ENCODE measurements at regions not wholly inside any gene's neighbourhood (a gene's known extent, or its start where the extent isn't known, plus 50 kb on each side); places are given as distances from the start of the nearest gene placed in this dataset.

DNA sequence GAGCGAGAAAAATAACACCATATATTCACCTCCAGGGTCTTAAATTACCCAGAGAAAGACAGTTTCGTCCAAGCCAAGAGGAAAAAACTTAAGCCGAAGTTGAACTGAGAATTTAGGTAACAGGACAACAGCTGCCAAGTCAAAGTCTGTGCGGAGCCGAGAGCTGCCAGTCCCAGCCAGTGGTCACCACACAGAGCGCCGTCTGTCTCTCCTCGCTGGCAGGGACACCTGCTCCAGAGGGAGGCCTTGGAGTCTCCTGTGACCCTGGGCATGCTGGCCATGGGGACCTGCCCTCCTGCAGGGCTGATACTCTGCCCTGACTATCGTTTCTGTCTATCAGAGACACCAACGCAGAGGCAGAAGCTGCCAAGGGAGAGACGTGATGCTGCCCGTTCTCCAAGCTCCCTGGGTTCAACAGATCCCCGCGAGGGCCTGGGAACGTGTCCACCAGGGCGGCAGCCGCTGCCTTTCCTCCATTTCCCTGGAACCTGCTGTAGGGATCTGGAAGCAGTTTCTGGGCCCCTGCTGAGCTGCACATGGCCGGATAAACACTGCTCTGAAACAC lies 341.3 kb downstream of the SMOC2 start:
- no peak for DNase-seq (ENCODE audit: low read depth in 2 of 2)

DNA sequence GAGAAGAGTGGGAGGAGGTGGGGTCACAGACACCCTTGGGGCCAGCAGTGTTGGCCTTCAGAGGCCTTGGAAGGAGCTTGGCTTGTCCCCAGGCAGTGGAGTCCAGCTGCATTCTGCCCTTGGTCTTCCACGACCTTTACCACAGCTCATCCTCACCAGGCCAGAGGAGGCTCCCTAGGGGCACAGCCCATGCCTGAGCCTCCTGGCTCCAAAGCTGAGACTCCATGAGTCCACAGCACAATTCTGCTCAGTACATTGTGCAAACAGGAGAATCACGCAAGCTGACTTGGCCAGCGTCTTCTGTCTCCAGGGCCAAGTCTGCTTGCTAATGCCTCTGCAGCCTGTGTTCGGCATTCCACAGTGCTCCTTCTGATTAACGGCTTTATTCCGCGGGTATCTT lies 337.2 kb downstream of the SMOC2 start:
- no peak for DNase-seq (ENCODE audit: low read depth in 2 of 2)

DNA sequence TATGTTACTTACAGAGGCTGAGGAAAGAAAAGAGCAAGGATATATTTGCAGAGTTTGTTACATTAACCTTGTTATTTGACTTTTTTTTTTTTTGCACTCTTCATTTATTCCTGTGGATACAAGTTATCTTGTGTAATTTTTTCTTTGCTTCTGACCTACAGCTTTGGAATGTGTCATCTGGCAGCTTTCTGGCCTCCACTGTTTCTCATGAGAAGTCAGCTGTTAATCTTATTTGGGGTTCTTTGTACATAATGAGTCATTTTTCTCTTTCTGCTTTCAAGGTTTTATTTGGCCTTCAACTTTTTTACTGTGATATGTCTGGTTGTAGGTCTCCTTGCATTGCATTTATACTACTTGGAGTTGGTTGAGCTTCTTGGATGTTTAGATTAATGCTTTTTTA lies 333.4 kb downstream of the SMOC2 start:
- DNase-seq (ENCODE audit: low read depth in 2 of 2), result no peak

DNA sequence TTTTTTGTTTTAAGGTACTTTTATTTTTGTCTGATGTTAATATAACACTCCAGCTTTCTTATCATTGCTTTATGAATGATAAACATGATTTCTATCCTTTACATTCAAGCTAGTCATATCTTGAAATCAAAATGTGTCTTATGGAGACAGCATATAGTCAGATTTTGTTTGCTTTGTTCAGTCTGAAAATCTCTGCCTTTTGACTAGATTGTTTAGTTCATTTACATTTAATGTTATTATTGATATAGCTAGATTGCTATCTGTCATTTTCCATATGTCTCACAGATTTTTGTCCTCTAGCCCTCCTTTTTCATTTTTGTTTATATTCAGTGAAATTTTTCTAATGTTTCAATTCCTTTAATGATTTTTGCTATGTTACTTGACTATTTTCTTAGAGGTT lies 332.8 kb downstream of the SMOC2 start:
- no peak for DNase-seq (ENCODE audit: low read depth in 2 of 2)

DNA sequence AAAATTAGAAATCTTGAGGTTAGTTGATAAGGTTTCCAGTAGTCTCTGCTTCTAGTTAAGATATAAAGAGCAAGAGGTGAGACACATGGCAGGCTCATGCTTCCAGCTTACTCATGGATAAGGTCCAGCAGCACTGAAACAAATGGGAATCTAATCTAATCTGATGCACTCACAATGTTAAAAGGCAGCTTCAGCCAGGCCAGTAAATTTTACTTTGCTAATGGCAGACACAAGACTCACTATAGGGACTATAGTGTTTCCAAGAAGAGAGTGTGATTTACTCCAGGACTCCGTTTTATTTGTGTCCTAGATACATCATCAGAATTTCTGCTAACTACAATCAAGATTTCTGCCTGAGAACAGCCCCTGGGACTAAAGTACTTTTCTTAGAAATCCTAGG lies 324.8 kb downstream of the SMOC2 start:
- DNase-seq (ENCODE audit: low read depth in 2 of 2), result no peak

DNA sequence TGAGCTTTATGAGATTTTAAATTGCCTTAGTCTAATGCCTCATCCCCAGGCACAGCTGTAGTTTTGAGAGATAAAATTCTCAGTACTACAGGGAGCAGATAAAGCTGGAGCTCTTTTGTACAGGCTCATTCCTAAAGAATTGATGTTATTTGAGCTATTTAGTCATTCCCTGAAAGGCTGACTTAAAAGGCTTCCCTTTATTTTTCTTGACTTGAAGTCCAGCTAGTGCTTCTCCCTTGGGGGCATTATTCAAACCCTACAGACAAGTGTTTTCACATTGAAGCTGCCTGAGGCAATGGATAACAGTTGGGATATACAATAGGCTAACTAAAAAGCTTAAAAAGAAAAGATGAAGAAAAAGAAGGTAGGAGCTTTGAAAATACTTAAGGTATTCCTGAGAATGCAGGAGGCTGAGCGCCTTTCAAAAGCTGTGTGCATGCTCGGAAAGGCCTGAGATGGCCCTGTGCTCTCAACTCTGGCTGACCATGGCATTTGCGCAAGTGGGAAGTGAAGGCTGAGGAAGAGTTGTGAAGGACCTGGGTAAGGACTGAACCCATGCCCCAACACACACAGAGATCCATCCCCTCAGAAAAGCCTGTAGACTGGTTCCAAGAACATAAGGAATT lies 315.1 kb downstream of the SMOC2 start:
- DNase-seq (ENCODE audit: low read depth in 2 of 2), result no peak

DNA sequence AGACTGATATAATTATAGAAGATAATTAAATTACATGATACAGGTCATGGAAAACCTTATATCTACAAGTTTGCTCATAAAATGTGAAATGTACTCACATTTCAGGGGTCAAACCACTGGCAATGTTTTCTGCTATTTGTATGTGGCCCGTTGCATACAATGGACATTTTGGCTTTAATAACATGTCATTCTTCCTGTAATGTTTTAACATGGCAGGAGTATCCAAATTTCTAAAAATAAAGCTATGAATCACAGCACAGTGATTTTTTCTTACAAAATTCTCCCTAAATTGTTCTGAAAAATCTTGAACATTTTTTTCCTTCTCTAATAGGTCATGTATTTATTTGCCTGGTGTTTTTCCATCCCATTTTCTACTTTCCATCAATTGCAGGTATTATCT lies 305.7 kb downstream of the SMOC2 start:
- DNase-seq (ENCODE audit: low read depth in 2 of 2), result no peak

DNA sequence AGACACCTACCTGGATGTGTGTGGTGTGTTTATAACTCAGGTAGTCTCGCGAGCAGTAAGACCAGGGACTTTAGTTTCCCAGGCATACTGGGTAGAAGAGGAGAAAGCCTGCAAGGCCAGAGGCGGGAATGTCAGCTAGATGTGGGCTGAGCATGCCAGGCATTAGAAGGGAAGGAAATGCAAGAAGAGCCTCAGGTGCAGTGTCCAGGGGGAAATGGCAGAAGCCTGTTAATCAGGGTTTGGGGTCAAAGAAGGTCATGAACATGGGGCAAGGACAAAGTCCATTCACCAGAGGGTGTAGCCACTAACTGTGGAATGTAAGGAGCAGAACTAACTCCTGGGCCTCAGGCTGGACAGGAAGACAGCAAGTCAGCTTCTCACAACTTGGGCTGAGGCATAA lies 305.0 kb downstream of the SMOC2 start:
- DNase-seq (ENCODE audit: low read depth in 2 of 2), result no peak

DNA sequence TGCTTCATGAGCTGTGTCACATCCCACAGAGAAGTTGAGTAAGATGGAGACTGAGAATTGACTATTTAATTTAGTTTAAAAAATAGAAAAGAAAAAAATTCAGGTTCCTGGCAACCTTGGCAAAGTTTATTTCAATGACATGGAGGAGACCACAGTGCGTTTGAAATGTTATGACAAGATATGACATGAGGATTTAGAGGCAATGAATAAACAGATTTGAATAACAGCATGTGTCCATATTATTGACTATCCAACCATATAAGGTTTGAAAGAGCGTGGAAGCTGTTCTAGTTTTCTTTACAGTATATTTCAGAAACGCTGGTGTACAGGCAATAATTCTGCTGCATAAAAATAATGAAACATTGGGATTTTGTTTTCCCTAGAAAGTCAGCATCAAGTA lies 303.9 kb downstream of the SMOC2 start:
- no peak for DNase-seq (ENCODE audit: low read depth in 2 of 2)

DNA sequence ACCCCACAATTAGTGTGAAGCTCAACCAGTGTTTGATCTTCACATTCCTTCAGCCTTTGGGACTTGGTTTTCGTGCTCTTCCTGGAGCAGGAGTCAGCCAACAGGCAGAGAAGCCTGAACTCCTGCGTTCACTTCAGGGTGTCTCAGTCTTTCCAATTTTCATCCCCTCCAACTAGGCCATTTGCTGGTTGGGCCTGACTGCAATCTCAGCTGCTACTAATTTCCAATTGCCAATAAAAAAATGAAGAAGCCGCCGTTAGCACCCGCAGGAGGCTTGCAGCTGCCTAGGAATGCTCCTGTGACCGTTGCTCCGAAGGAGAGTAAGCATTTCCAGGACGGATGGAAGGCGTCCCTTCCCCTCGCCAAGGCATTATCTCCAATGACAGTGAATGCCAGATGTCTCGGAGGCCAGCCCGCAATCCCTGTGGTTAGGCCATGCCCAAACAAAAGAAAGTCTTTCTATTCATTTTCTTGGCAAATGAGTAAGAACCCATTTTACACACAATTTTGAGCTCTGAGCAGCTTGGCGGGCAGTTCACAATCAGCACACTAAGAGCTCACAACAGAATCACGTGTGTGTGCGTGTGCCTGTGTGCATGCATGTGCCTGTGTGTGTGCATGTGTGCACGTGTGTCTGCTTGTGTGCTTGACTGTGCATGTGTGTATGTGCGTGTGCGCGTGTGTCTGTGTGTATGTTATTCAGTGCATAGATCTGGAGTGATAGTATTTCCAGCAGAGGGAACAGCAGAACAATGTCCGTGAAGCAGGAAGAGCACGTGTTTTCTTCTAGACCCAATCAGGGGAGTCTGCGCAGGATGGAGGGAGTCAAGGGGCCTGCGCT lies 301.2 kb downstream of the SMOC2 start:
- no peak for DNase-seq (ENCODE audit: low read depth in 2 of 2)

DNA sequence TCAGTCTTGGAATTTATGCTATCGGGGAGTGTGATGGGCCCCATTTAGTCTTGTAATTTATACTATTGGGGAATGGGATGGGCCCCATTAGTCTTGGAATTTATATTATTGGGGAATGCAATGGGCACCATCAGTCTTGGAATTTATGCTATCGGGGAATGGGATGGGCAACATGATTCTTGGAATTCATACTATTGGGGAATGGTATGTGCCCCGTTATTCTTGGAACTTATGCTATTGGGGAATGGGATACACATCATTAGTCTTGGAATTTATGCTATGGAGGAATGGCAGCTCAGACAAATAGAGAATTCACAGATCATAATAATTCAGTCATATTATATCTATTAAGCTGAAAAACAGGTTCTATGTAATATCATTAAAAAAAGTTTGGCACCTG lies 300.3 kb downstream of the SMOC2 start:
- DNase-seq (ENCODE audit: low read depth in 2 of 2), result no peak

DNA sequence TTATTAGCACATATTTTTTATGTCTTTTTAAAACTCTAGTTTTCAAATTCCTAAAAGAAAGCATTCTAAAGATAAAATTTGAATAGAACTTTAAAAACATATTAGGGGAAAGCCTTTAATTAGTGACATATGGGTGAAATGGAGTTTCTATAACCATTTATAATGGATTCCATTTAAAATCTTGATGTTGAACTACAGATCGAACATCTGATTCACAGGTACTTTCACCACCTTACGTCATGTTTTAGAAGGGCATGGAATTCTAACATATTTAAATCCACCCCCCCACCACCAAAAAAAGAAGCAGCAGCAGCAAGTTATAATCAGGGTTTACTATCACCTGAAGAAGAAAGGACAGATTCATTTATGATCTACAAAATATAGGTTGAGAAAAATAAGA lies 298.4 kb downstream of the SMOC2 start:
- DNase-seq (ENCODE audit: low read depth in 2 of 2), result no peak

DNA sequence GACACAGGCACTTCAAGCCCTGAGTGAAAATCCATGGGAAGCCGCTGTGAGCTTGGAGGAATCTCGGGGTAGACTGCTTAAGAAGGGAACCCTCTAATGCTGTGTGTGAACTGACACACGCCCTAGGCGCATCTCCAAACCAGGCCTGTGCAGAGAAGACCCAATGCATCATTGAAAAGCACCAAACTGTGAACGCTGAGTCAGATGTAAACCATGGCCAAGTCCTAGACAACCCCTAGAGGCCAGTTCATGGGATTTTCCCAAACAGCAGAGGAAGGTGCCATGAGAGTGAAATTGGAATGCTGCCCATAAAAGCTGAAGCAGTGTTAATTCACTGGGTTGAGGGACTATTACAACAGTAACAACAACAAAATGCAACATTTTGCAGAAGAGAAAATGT lies 296.5 kb downstream of the SMOC2 start:
- DNase-seq (ENCODE audit: low read depth in 2 of 2), result no peak

DNA sequence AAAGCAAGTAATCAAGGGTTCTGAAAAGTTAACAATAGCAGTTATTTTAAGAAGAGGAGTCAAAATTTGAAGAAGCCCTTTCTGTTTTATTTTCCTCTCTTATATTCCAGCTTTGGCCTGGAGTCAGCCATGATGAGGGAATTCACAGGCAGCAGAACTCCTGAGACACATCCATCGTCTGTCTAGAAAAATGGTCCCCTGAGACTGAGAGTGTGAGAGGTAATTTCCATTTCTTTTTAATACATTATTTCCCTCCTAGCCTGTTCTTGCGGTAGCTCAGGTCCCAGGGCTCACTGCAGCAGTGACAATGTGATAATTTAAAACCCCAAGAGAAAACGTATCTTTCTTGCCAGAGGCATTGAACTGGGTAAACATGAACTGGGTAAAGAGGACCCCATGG lies 296.0 kb downstream of the SMOC2 start:
- DNase-seq (ENCODE audit: low read depth in 2 of 2), result no peak

DNA sequence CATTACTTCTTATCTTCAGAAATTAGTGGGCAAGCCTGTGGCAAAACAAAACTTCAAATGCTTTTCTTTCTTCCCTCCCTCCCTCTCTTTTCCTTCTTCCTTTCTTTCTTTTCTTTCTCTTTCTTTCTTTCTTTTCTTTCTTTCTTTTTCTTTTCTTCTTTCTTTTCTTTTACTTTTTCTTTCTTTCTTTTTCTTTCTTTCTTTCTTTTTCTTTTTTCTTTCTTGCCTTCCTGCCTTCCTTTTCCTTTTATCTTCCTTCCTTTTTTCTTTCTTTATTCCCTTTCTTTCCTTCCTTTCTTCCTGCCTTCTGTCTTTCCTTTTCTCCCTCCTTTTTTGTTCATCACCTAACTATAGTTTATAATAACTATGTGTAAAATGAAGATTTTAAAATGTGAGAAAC lies 295.1 kb downstream of the SMOC2 start:
- DNase-seq (ENCODE audit: low read depth in 2 of 2), result no peak

DNA sequence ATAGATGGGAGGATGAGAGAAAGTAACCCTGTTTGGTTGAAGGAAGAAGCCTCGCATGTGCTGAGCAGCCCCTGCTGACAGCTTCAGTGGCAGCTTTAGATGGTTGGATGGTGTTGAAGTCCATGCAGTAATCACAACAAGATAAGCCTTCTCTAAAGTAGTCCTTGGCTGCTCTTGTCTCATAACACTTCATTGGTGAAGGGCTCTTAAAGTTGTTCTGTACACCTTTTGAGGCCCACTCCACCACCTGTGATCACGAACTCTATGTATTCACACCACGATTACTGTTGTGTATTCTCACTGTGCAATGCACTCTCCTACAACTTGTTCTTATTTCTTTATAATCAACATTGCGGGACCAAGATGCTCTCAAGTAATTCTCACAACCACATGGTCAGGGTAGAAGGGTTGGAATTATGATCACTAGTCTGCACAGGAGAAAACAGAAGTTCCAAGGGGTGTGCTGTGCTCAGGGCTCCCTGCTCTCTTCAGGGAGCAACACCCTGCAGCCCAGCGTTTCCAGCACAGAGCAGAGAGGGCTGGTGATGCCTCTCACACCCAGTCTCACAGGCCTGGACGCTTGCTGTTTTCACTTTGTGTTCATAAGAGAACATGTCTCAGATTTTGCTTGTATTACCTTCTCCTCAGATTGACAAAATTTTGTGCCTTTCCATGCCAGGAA lies 294.4 kb downstream of the SMOC2 start:
- DNase-seq (ENCODE audit: low read depth in 2 of 2), result no peak

DNA sequence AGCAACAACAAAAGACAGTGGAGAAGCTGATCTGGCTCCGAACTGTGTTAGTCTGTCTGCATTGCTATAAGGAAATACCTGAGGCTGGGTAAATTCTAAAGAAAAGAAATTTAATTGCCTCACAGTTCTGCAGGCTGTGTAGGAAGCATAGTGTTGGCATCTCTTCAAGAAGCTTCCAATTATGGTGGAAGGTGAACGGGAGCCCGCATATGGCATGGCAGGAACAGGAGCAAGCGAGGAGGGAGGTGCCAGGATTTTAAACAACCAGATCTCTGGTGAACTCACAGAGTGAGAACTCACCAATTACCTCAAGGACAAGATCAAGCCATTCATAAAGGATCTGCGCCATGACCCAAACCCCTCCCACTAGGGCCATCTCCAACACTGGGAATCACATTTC lies 293.5 kb downstream of the SMOC2 start:
- no peak for DNase-seq (ENCODE audit: low read depth in 2 of 2)

DNA sequence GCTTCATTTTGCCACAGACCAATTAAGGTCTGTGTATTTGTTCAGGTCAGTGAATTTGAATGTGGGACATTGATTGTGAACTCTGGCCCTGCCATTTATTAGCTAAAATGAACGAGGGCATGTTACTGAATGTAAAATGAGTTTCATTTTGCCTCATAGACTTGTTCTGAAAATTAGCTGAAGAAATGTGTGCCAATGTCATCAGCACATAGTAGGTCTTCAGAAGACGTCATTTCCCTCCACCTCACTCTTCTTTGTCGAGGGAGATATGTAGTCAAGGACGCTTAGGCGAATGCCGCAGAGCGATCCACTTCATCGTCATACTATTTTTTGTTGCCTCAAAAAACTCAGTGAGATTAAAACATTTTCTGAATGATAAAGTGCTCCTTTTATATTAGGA lies 291.7 kb downstream of the SMOC2 start:
- DNase-seq (ENCODE audit: low read depth in 2 of 2), result no peak

DNA sequence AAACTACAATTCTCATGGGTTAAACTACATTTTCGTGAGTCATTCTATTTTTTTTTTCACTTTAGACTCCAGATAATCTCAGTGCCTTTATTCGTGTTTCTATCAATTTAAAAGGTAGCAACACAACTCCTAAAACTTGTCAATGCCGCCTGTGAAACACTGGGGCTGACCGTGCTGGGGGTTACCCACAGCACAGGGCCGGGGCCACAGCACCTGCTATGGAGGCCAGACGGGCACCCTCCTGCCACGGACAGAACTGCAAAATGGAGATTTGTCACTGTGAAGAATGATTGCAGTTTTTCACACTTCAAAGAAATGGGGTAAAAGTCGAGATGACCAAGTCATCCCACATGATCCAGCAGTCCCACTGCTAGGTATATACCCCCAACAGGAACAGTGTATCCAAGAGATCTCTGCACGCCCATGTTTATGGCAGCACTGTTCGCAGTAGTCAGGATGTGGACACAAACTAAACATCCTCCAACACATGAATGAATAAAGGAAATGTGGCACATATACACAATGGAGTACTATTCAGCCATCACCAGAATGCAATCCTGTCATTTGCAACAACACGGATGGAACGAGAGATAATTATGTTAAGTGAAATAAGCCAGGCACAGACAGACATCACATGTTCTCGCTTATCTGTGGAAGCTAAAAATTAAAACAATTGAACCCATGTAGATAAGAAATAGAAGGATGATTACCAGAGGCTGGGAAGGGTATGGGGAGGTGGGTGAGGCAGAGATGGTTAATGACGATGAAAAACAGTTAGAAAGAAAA lies 290.1 kb downstream of the SMOC2 start:
- no peak for DNase-seq (ENCODE audit: low read depth in 2 of 2)

DNA sequence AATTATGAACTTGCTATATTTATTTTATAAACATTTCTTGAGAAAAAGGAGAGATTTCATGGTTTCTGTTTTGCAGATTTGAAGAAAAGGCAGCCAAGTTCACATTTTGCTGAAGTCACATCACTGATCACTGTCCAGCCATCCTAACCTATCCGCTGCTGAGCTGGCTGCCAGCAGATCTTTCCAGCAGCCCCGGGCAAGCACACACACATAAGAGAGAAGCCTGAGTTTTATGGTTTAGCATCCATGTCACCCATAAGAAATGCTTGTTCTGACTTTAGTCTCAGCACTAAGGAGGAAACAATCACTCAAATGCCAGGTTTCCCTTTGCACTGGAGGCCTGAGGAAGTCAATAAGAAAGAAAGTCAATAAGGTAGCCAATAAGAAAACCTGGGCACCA lies 287.1 kb downstream of the SMOC2 start:
- DNase-seq (ENCODE audit: low read depth in 2 of 2), result no peak

DNA sequence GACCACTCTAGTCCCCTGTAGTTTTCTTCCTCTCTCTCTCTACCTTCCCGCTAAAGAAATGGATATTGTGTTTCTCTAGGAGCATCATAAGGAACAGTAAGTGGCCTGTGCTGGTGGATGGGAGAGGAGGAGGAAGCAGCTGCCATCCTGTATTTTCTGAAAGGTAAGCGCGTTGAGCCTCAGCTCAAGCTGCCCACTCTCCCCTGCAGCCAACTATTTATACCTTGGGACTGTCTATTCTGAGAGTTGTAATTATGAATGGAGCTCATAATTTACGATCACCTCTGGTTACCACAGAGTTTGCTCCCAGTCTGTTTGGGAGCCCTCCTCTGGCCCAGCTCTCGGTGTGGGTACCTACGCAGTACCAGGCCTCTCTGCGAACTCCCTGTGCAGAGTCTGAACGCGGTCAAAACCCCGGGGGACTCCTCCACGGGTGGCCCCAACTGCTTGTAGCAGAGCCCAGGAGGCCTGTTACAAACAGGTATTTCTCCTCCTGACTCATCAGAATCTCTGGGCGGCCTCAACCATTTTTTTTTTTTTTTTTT lies 285.4 kb downstream of the SMOC2 start:
- no peak for DNase-seq (ENCODE audit: low read depth in 2 of 2)

DNA sequence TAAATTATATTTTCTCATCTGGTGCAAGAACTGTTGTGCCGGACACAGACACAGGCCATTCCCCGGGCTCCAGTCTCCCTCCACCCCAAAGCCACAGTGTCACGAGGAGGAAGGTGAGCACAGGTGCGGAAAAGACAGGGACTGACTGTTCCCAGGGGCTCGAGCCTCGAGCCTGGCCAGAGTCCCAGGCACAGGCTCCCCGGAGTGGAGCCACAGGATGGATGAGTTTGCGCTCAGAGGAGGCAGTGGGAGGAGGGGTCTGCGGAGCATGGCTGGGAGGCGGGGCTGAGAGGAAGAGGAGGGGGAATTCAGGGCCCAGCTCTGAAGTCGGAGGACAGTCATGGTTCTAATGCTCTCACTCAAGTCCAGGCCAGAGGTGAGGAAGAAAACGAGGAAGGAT lies 284.8 kb downstream of the SMOC2 start:
- no peak for DNase-seq (ENCODE audit: low read depth in 2 of 2)

Data from stimulated activated CD4-positive, alpha-beta T cell treated with anti-CD3 and anti-CD28 coated beads, Interleukin-1b, Interleukin-23, amount 100 ng/mL, for 4 hours (primary cell).